Smooth muscle cell (in vitro differentiated cells): ENCODE measurements at regions not wholly inside any gene's neighbourhood (a gene's known extent, or its start where the extent isn't known, plus 50 kb on each side); places are given as distances from the start of the nearest gene placed in this dataset.

Experiments
- DNase-seq: peaks from one replicate; lab custom pipeline; 2025; ENCODE audit not compliant: unreplicated experiment; lab: John Stamatoyannopoulos, UW
- H2AFZ ChIP-seq: fragments of 200-600 bp; sonication (generic); 2 replicates; pipeline ENCODE4 v1.6.0; 2016; ENCODE audit warnings: antibody characterized with exemption, low read depth, mild to moderate bottlenecking
- H3F3A ChIP-seq: fragments of 200-600 bp; sonication (generic); 2 replicates; pipeline ENCODE4 v1.6.0; 2017; ENCODE audit warnings: antibody characterized with exemption, low read depth
- H3K27ac ChIP-seq: fragments of 200-600 bp; sonication (generic); 2 replicates; pipeline ENCODE4 v1.5.1; 2016; ENCODE audit warnings: low read depth, mild to moderate bottlenecking
- H3K27me3 ChIP-seq: fragments of 200-600 bp; sonication (generic); 2 replicates; pipeline ENCODE4 v1.6.1; 2016; ENCODE audit warnings: low read depth, mild to moderate bottlenecking
- H3K36me3 ChIP-seq: fragments of 200-600 bp; sonication (generic); 2 replicates; pipeline ENCODE4 v1.5.1; 2016; ENCODE audit warnings: low read depth
- H3K4me1 ChIP-seq: fragments of 200-600 bp; sonication (generic); 2 replicates; pipeline ENCODE4 v1.5.1; 2016; ENCODE audit warnings: low read depth
- H3K4me2 ChIP-seq: fragments of 200-600 bp; sonication (generic); 2 replicates; pipeline ENCODE4 v1.6.0; 2016; ENCODE audit warnings: mild to moderate bottlenecking
- H3K4me3 ChIP-seq: fragments of 200-600 bp; sonication (generic); 2 replicates; pipeline ENCODE4 v1.5.1; 2016; ENCODE audit warnings: mild to moderate bottlenecking
- H3K79me2 ChIP-seq: fragments of 200-600 bp; sonication (generic); 2 replicates; pipeline ENCODE4 v1.6.0; 2016; ENCODE audit warnings: low read depth, mild to moderate bottlenecking
- H3K9ac ChIP-seq: fragments of 200-600 bp; sonication (generic); 2 replicates; pipeline ENCODE4 v1.6.0; 2016; ENCODE audit warnings: low read depth
- H3K9me3 ChIP-seq: fragments of 200-600 bp; sonication (generic); replicated peaks from 2 replicates; pipeline ENCODE4 v1.5.1; 2016; ENCODE audit warnings: low read depth
- H4K20me1 ChIP-seq: fragments of 200-600 bp; sonication (generic); 2 replicates; pipeline ENCODE4 v1.6.0; 2016; ENCODE audit warnings: low read depth
- CTCF ChIP-seq: fragments of 200-600 bp; sonication (generic); IDR thresholded peaks from 2 replicates; pipeline ENCODE4 v1.5.1; 2017; ENCODE audit warnings: borderline replicate concordance, mild to moderate bottlenecking, antibody characterized with exemption; ENCODE audit not compliant: insufficient read depth, poor library complexity, severe bottlenecking
- WGBS: methylation state at CpG from one replicate; pipeline ENCODE4 v1.1.7; 2016; ENCODE audit warnings: low lambda C conversion rate; 5-methylcytosine and 5-hydroxymethylcytosine counted together

- H2AFZ ChIP-seq: no peak overlapping the region
- no peak for DNase-seq
- no peak for TF ChIP-seq CTCF
- no peaks in the 10 kb centered on the region for H3F3A ChIP-seq
- 70% methylated on average over 1 of the region's 1 CpG for WGBS
- H3K4me3 ChIP-seq: no peak overlapping the region
- no peaks in the 10 kb centered on the region for H4K20me1 ChIP-seq
- H3K4me2 ChIP-seq: no peak overlapping the region
- no peaks in the 10 kb centered on the region for H3K27me3 ChIP-seq
- no peak overlapping the region for H3K27ac ChIP-seq
- no peaks in the 10 kb centered on the region for H3K4me1 ChIP-seq
- H3K79me2 ChIP-seq: no peaks in the 10 kb centered on the region
- no peaks in the 10 kb centered on the region for H3K9me3 ChIP-seq
- no peaks in the 10 kb centered on the region for H3K36me3 ChIP-seq
- no peak overlapping the region for H3K9ac ChIP-seq
Measured at GRCh38 chr5:145293716-145294115, 541.4 kb downstream of the PRELID2 start.

GRCh38 chr5:145292278-145292677 is 542.9 kb downstream of the PRELID2 start:
- Histone ChIP-seq H3K9me3 (no peaks in the 10 kb centered on the region), H3K36me3 (no peaks in the 10 kb centered on the region), H3K4me1 (no peaks in the 10 kb centered on the region), H3K4me3 (no peak overlapping the region), H3K79me2 (no peaks in the 10 kb centered on the region), H3K27me3 (no peaks in the 10 kb centered on the region), H3K9ac (no peak overlapping the region), H4K20me1 (no peaks in the 10 kb centered on the region), H2AFZ (no peak overlapping the region), H3F3A (no peaks in the 10 kb centered on the region), H3K27ac (no peak overlapping the region), H3K4me2 (no peak overlapping the region)
- 70% methylated on average over 3 of the region's 3 CpGs for WGBS
- no peak for TF ChIP-seq CTCF
- no peak for DNase-seq

GRCh38 chr5:145283141-145283810 is 551.9 kb downstream of the PRELID2 start:
- no peaks in the 10 kb centered on the region for H3K36me3 ChIP-seq
- H3K4me1 ChIP-seq: no peaks in the 10 kb centered on the region
- H4K20me1 ChIP-seq: no peaks in the 10 kb centered on the region
- H2AFZ ChIP-seq: no peak overlapping the region
- no peaks in the 10 kb centered on the region for H3K9me3 ChIP-seq
- 80% methylated on average over 3 of the region's 3 CpGs for WGBS
- H3F3A ChIP-seq: no peaks in the 10 kb centered on the region
- no peak overlapping the region for H3K9ac ChIP-seq
- no peaks in the 10 kb centered on the region for H3K79me2 ChIP-seq
- no peak overlapping the region for H3K27ac ChIP-seq
- no peak overlapping the region for H3K4me3 ChIP-seq
- no peak overlapping the region for H3K4me2 ChIP-seq
- DNase-seq: no peak
- H3K27me3 ChIP-seq: peaks cover 4% of the 10 kb centered on the region
- TF ChIP-seq CTCF: no peak

GRCh38 chr5:145280806-145281205 is 554.3 kb downstream of the PRELID2 start:
- no peak overlapping the region for H3K27ac ChIP-seq
- no peaks in the 10 kb centered on the region for H4K20me1 ChIP-seq
- no peaks in the 10 kb centered on the region for H3K9me3 ChIP-seq
- no peaks in the 10 kb centered on the region for H3K4me1 ChIP-seq
- no peak for DNase-seq
- TF ChIP-seq CTCF: no peak
- H2AFZ ChIP-seq: no peak overlapping the region
- no peaks in the 10 kb centered on the region for H3F3A ChIP-seq
- H3K4me3 ChIP-seq: no peak overlapping the region
- H3K9ac ChIP-seq: no peak overlapping the region
- no peaks in the 10 kb centered on the region for H3K79me2 ChIP-seq
- no peak overlapping the region for H3K4me2 ChIP-seq
- 91% methylated on average over 2 of the region's 2 CpGs for WGBS
- peaks cover 4% of the 10 kb centered on the region for H3K27me3 ChIP-seq
- H3K36me3 ChIP-seq: no peaks in the 10 kb centered on the region
